HTR-8/SVneo (cell line): ENCODE measurements at regions not wholly inside any gene's neighbourhood (a gene's known extent, or its start where the extent isn't known, plus 50 kb on each side); places are given as distances from the start of the nearest gene placed in this dataset.

Experiments
- DNase-seq: peaks from one replicate; pipeline ENCODE4 v3.0.0; 2011; ENCODE audit warnings: low spot score, mixed read lengths; ENCODE audit not compliant: insufficient read length
- FAIRE-seq: peaks from 2 replicates; lab custom pipeline; 2011; peaks lifted over from hg19 to GRCh38; lab: Jason Lieb, UNC

DNA sequence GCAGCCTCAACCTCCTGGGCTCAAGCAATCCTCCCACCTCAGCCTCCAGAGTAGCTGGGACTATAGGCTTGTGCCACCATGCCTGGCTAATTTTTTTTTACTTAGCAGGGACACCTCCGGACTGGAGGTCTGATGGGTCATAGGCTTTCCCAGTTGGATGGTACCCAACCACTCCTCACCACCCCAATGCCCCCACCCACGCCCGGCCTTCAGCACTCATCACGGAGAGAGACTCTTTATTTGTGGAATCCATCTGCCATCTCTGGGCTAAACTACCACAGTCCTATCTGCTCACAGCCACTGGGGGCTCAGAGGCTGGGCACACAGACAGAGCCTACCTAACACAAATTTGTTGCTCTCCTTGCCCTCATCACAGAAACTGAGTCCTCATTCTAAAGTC lies 58.3 kb upstream of the STXBP1 start:
- no peak for FAIRE-seq

DNA sequence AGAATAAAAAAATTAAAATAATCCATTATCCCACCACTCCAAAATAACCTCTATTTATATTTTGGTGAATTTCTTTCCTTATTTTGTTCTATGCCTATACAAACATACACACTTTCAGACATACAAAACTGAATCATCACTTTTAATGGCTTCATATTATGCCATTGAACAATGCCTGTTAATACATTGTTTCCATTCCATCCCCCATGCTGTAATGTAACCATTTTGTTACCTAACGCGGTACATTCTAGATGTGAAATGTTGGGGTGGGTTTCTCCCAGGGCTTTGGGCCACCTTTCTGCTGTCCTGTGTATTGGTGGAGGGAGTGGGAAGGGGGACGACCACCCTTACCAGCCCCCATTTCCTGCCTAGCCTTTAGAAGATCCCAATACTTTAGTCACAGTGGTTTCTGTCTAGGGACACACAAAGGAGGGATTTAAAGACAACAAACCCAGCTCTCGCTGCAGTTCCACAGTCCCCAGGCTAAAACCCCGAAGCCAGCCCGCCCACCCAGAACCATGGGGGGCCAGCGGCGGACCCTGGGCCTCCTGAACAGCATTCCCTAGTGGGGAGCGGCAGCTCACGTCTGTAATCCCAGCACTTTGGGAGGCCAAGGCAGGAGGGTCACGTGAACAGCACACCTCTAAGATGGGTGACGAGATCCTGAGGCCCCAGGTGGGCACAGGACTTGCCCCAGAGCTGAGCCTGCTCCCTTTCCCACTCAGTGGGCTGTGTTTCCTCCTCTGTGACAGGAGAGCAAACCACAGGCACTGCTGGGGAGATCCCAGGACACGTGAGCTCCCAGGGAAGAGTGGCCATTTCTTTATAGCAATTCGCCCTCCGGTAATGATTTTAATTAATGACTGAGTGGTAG lies 56.9 kb upstream of the STXBP1 start:
- DNase-seq = no peak
- FAIRE-seq = no peak

More for the DNA sequence above, 58.3 kb upstream of the STXBP1 start:
- DNase-seq = no peak

DNA sequence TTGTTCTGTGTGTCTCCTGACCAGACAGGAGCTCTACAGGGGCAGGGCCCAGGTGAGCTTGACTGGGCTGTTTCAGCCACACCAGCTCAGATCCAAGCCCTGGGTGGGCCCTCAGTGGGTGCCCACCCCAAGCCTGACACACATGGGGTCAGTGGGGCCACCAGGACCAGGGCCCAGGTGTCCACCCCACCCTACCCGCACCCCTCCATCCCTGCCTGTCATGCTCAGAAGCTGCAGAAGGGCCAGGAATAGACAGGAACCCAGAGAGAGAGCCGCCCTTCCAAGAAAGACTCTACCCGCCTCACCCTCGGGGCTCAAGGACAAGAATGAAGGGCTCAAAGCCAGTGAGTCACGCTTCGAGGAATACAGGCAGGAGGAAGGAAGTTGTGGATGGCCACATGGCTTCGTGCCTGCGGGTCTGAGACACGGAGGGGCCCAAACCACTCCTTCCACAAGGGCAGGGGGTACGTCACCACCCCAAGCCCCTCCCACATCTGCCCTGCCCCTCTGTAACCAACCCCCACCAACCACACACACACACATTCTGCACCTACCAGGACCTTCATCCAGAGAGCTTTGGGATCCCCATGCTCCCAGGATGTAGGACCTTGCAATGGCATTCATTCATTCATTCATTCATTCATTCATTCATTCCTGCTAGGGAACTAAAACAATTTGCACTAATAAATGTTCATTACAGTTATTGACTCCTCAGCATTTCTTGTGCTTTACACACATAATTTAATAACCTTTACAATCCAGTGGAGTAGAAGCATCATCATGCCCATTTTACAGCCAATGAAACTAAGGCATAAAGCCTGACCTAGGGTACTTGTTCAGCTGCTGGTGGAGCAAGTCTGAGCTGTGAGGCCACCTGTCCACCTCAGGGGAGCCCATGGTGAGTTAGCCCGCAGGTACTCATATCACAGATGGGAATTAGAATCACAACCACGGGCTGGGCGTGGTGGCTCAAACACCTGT lies 55.9 kb upstream of the STXBP1 start:
- peak; percentile 92 for DNase-seq
- FAIRE-seq = peak; percentile 95

DNA sequence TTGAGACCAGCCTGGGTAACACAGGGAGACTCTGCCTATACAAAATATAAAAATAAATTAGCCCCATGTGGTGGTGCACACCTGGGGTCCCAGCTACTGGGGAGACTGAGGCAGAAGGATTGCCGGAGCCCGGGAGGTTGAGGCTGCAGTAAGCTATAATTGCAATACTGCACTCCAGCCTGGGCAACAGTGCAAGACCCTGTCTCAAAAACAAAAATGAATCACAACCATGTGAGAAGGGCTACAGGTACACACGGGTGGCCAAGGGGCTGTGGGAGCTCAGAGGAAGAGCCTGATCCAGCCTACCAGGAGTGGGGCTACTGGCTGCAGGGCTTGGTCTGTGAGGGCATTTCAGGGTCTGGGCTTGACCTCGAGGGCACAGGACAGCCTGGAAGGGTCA lies 55.2 kb upstream of the STXBP1 start:
- FAIRE-seq (no peak), DNase-seq (no peak)

DNA sequence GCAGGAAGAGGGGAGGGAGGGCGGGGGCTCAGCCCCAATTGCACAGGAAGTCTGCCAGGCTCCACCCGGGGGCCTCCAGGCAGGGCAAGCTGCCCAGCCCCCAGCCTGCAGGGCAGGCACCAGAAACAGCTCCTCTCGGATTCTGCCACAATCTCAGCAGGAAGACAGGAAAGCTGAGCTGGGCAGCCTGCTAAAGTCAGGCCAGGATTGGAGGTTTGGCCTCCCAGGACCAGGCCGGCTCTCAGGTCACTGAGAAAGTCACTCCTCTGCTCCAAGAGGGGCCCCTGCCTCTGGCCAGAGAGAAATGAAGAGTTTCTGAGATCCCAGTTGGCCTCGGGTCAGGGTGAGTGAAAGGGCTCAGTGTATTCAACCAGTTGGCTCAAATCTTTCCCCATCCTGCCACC lies 54.6 kb upstream of the STXBP1 start:
- DNase-seq (peak; percentile 53), FAIRE-seq (no peak)

DNA sequence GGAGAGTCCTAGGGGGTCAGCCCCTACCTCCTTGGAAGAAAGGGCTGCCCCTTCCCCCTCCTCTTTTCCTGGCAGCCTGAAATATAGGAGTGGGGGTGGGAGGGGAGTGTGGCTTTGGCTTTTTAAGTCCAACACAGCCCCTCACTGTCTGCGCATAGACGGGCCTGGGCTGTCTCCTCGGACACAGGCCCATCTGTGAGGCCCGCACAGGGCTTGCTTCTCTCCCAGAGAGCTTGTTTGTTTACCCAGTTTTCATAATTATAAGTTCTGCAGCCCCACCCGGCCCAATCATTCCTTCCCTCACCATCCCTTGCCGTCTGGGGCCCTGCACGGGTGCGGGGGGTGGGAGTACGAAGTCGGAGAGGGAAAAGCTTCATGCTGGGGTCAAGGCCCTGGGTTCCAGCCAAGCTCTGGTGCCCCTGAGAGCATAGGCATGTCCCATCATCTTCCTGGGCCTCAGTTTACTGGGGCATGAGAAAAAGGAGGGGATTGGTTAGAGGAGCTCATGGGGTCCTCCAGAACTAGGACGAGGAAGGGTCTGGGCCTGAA lies 54.0 kb upstream of the STXBP1 start:
- DNase-seq = no peak
- FAIRE-seq = no peak

DNA sequence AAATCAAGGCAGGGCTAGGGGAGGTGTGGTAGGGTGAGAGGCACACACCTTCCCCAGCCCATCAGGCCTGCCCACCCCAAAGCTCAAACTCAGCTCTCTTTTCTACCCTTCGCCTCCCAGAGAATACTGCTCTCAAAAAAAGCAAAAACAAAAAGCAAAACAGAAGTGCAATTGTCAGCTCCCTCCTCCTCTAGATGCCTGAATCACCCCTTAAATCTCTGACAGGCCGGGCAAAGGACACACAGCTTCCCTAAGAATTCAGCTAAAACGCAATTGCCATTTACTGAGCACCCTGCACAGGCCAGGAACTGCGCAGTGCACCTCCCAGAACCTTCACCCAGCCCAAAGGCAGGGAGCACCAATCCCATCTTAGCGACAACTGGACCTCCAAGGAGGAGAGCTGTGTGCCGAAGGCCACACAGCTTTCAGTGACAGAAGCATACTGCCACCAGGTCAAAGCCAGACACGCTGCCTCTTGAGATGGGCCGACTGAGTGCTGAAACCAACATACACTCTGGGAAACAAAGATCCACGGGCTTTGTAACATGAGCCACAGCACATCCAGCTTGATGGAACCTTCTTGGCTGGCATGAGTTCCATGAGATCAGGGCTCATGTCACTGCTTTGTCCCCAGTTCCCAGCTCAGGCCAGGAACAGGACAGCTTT lies 53.4 kb upstream of the STXBP1 start:
- DNase-seq = no peak
- no peak for FAIRE-seq

DNA sequence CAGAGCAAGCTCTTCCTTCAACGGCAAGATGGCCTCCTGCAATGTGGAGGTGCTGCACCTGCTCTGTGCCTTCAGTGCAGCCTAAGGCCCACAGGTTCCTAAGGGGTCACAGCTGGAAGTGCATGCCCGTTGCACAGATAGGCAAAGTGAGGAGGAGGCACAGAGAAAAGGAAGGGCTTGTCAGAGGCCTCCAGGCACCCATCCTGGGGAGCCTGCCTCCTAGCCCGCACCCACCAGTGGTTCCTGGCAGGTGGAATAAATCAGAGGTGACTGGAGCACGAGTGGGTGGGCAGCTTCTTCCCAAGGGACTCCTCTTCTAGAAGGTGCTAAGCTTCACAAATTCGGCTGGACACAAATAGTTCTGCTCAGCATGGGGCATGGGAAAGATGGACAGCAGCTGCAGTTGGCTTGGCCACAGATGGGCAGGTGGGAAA lies 52.8 kb upstream of the STXBP1 start:
- FAIRE-seq (no peak), DNase-seq (no peak)

DNA sequence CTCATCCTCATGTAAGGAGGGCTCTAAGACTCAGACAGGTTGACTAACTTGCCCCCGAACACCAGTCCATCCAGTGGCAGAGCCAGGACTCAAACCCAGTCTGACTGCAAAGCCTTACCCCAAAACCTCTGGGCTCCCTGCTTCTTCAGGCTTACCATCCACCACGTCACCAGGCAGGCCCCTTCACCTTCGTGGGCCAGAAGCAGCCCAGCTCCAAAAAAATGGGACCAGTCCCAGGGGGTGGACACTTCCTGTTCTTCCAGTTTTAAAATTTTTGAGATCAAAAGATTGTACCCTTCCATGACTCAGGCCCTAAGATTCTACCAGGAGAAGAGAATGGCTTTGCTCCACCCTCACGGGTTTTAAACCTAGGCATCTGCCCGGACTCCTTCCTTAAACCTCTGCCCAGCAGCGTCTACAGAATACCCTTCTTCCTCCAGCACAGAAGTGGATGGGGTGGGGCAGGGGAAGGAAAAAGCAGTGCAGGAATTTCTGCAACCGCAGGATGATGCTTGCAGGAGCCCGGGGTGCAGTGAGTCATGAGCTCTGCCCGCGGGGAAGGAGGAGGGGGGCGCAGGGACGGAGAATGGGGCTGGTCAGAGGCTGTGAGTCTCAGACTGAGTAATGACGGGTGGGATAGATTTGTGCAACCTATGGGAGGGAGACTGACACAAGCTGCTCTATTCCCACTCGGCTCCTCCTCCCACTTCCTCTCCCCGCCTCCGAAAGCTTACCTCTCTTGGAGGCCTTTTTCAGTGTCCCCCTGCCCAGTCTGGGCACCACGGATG lies 50.4 kb upstream of the STXBP1 start:
- FAIRE-seq = peak; percentile 89

More for the DNA sequence above, 50.4 kb upstream of the STXBP1 start:
- peak; percentile 92 for DNase-seq
